Fibroblast of mammary gland (primary cell): ENCODE measurements at regions not wholly inside any gene's neighbourhood (a gene's known extent, or its start where the extent isn't known, plus 50 kb on each side); places are given as distances from the start of the nearest gene placed in this dataset.
"Not testable (repeated sequence)": the region's sequence is repeated elsewhere in the genome, so short reads cannot be mapped to it uniquely, and the experiment has no call there.

ENCODE experiments used
- DNase-seq: peaks from one replicate; pipeline ENCODE4 v3.0.0-alpha.2; 2010; ENCODE audit warnings: low read depth
- H3K4me3 ChIP-seq: 2 replicates; pipeline ENCODE4 v1.5.1; 2011; ENCODE audit warnings: low read depth, mild to moderate bottlenecking, low read length, moderate library complexity; ENCODE audit not compliant: control insufficient read depth
- CTCF ChIP-seq: conservative IDR thresholded peaks from 2 replicates; pipeline ENCODE4 v1.5.1; 2011; ENCODE audit warnings: low read depth, low read length, inconsistent platforms; ENCODE audit not compliant: control insufficient read depth, insufficient read depth

GRCh38 chr3:132124096-132124495 lies 89.3 kb upstream of the CPNE4 start:
- DNase-seq: no peak
- TF ChIP-seq CTCF: no peak
- no peak overlapping the region for H3K4me3 ChIP-seq

DNA sequence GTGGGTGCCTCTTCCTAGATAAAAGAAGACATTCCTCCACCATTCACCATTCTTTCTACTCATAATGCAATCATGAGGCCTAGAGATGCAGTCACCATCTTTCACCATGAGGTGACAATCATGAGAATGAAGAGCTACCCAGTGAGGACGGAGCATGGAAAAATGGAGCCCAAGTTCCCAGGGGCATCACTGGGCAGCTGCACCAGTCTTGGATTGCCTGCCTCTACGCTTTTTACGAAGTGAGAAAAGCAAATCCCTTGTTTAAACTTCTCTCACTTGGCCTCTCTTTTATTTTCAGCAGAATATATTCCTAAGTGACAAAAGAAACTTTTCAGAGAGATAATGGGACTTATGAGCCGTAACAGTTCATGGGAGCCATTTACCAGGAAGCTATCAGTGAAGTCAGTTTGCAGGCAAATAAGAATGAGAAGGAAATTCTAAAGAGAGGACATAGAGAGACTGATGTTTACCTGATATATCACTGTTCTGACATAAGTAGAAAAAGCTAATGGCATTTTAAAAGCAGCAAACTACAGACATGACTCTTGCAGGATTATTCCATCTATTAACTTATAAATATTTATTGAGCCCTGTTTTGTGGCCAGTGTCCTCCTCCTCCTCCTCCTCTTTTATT lies 90.0 kb upstream of the CPNE4 start:
- TF ChIP-seq CTCF: no peak
- no peak overlapping the region for H3K4me3 ChIP-seq
- no peak for DNase-seq

DNA sequence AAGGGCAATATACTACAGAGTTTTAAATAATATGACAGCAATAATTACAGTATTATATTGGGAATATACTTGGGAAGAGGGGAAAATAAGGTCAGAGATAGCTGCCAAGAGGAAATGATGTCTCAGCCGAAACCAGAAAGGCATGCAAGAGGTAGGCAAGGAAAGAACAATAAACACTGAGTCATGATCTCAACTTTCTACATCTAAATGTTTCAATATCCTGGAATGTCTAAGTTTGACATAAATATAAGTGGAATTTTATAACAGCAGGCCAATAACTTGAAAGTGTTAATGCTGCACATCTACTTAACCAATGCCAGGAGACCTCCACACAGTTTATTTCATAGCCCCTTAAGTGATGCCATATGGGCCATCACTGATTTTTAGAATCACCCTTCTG lies 99.8 kb upstream of the CPNE4 start:
- TF ChIP-seq CTCF: no peak
- H3K4me3 ChIP-seq: no peak overlapping the region
- peak; percentile 92 for DNase-seq

GRCh38 chr3:132135628-132136333 lies 101.0 kb upstream of the CPNE4 start:
- TF ChIP-seq CTCF: no peak
- peak; percentile 98 for DNase-seq
- peak overlapping the region; percentile 39 for H3K4me3 ChIP-seq

DNA sequence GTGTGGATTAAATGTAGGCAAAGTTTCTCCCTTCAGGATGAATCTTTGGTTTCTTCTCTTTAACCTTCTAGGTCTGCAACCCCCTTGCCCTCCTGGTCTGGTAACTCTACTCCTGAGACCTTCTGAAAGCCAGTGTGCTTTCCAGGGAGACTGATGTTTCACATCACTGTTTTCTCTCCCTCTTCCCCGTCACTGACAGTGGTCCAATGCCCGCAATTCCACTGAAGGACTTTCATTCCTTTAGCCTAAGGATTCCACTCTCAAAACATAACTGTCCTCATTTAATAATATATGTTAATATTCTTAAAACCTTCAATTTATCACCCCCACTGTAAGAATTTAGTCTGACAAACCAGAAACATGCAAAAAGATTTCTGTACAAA lies 101.5 kb upstream of the CPNE4 start:
- no peak for DNase-seq
- H3K4me3 ChIP-seq: no peak overlapping the region

GRCh38 chr3:132136902-132137301 lies 102.1 kb upstream of the CPNE4 start:
- not testable (repeated sequence) for H3K4me3 ChIP-seq, DNase-seq

More for the DNA sequence above, 101.5 kb upstream of the CPNE4 start:
- TF ChIP-seq CTCF: no peak

DNA sequence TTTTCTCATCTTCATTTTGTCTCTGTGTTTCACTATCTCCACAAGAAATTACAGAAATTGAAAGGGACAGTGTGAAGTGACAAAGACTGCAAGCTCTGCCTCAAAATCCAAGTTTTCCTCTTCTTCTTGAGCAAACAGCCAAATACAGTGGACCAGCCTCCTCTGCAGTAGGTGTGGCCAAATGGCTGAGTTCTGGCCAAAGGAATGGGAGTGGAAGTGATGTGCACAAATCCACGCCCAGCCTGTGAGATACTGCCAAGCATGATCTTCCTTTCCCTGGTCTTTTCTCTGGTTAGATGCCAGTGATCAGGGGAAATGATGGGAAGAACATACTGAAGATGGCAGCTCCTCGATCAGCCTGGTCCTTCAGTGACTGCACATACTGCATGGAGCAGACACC lies 111.0 kb upstream of the CPNE4 start:
- DNase-seq: peak; percentile 59
- no peak for TF ChIP-seq CTCF
- H3K4me3 ChIP-seq: no peak overlapping the region
